ENCODE measurements at regions not wholly inside any gene's neighbourhood (a gene's known extent, or its start where the extent isn't known, plus 50 kb on each side); places are given as distances from the start of the nearest gene placed in this dataset.

DNA sequence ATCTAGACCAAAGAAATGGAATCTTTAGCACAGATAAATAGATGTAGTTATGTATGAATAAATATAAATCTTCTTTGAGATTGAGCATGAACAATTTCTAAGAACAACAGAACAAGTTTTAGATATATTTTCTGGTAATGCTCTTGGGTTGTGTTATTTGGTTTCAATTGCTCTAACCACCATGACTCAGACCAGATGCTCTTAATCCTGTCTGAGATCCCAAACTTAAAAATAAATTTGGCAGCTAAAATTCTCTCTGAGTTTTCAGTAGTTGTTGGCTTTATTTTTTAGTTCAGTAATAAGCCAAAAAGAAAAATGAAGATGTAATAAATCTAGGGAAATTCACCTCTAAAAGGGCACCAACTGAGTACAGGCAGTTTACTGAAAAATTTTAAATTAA lies 1693.4 kb downstream of the NCAM2 start:
- Mint-ChIP-seq H3K4me3 (ENCODE audit: unreplicated experiment) (no peak overlapping the region), H3K27ac (ENCODE audit: unreplicated experiment) (no peak overlapping the region), H3K36me3 (ENCODE audit: insufficient read depth, unreplicated experiment) (no peaks in the 10 kb centered on the region), H3K9me3 (ENCODE audit: unreplicated experiment) (peaks cover 31% of the 10 kb centered on the region), H3K4me1 (ENCODE audit: low read depth, unreplicated experiment) (no peaks in the 10 kb centered on the region), H3K27me3 (ENCODE audit: insufficient read depth, unreplicated experiment) (no peaks in the 10 kb centered on the region)
- no peaks in the 10 kb centered on the region for H3K4me1 ChIP-seq
- H3K27me3 ChIP-seq (replicated peaks; ENCODE audit: control insufficient read depth, insufficient read depth, low read length) = no peaks in the 10 kb centered on the region
- no peak for DNase-seq
- POLR2A ChIA-PET = no interaction called here
- CTCF ChIA-PET = no interaction called here
- H3K9me3 ChIP-seq = no peaks in the 10 kb centered on the region
- no peaks in the 10 kb centered on the region for H3K36me3 ChIP-seq (ENCODE audit: control insufficient read depth, insufficient read depth, low read length)
- intact Hi-C loops (cut with micrococcal nuclease; ENCODE audit: unreplicated experiment) = no loop called here
- TF ChIP-seq, protein P1, sequence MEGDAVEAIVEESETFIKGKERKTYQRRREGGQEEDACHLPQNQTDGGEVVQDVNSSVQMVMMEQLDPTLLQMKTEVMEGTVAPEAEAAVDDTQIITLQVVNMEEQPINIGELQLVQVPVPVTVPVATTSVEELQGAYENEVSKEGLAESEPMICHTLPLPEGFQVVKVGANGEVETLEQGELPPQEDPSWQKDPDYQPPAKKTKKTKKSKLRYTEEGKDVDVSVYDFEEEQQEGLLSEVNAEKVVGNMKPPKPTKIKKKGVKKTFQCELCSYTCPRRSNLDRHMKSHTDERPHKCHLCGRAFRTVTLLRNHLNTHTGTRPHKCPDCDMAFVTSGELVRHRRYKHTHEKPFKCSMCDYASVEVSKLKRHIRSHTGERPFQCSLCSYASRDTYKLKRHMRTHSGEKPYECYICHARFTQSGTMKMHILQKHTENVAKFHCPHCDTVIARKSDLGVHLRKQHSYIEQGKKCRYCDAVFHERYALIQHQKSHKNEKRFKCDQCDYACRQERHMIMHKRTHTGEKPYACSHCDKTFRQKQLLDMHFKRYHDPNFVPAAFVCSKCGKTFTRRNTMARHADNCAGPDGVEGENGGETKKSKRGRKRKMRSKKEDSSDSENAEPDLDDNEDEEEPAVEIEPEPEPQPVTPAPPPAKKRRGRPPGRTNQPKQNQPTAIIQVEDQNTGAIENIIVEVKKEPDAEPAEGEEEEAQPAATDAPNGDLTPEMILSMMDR (IDR thresholded peaks at IDR 0.05; ENCODE audit: insufficient read depth in 1 of 2, low read depth in 1 of 2, low read length in 1 of 2, severe bottlenecking in 1 of 2, unreplicated experiment in 1 of 2) = no peak
- no TSS peak for BruUV-seq (replicated peaks)
- no peak overlapping the region for H3K4me3 ChIP-seq (ENCODE audit: low read depth, low read length)

DNA sequence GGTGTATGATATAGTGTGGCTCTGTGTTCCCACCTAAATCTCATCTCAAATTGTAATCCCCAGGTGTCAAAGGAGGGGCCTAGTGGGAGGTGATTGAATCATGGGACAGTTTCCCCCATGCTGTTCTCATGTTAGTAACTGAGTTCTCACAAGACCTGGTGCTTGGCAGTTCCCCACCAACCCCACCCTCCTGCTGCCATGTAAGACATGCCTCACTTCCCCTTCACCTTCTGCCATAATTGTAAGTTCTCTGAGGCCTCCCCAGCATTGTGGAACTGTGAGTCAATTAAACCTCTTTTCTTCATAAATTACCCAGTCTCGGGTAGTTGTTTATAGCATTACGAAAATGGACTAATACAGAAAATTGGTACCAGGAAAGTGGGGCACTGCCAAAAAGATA lies 1705.3 kb downstream of the NCAM2 start:
- Mint-ChIP-seq H3K4me3 (ENCODE audit: unreplicated experiment) (no peak overlapping the region), H3K9me3 (ENCODE audit: unreplicated experiment) (no peaks in the 10 kb centered on the region), H3K27ac (ENCODE audit: unreplicated experiment) (no peak overlapping the region), H3K4me1 (ENCODE audit: low read depth, unreplicated experiment) (no peaks in the 10 kb centered on the region), H3K27me3 (ENCODE audit: insufficient read depth, unreplicated experiment) (no peaks in the 10 kb centered on the region), H3K36me3 (ENCODE audit: insufficient read depth, unreplicated experiment) (no peaks in the 10 kb centered on the region)
- Histone ChIP-seq H3K9me3 (no peaks in the 10 kb centered on the region), H3K4me3 (ENCODE audit: low read depth, low read length) (no peak overlapping the region), H3K4me1 (no peaks in the 10 kb centered on the region), H3K36me3 (ENCODE audit: control insufficient read depth, insufficient read depth, low read length) (no peaks in the 10 kb centered on the region), H3K27me3 (replicated peaks; ENCODE audit: control insufficient read depth, insufficient read depth, low read length) (no peaks in the 10 kb centered on the region)
- TF ChIP-seq, protein P1 (IDR thresholded peaks at IDR 0.05; ENCODE audit: insufficient read depth in 1 of 2, low read depth in 1 of 2, low read length in 1 of 2, severe bottlenecking in 1 of 2, unreplicated experiment in 1 of 2) = no peak
- DNase-seq = no peak
- ChIA-PET POLR2A (no interaction called here), CTCF (no interaction called here)
- no TSS peak for BruUV-seq (replicated peaks)
- intact Hi-C loops (cut with micrococcal nuclease; ENCODE audit: unreplicated experiment) = no loop called here

DNA sequence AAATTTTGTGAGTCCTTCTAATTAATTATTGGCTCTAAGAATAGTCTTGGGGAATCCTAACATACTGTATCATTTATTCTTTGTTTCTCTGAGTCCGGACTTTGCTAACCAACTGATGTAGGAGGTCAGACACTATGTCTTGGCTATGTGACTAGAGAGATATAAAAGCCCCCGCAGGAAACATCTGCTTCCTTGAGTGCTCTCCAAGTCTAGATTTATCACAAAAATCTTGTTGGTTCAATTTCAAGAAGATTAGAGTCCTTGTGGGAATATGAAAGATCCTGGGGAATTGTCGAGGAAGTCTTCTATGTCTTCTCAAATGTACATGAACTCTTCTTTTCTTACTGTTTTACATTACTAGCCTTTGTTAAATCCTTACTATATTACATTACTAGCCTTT lies 1712.5 kb downstream of the NCAM2 start:
- Mint-ChIP-seq H3K4me3 (ENCODE audit: unreplicated experiment) (no peak overlapping the region), H3K4me1 (ENCODE audit: low read depth, unreplicated experiment) (no peaks in the 10 kb centered on the region), H3K36me3 (ENCODE audit: insufficient read depth, unreplicated experiment) (no peaks in the 10 kb centered on the region), H3K27me3 (ENCODE audit: insufficient read depth, unreplicated experiment) (no peaks in the 10 kb centered on the region), H3K27ac (ENCODE audit: unreplicated experiment) (no peak overlapping the region), H3K9me3 (ENCODE audit: unreplicated experiment) (no peaks in the 10 kb centered on the region)
- Histone ChIP-seq H3K27me3 (replicated peaks; ENCODE audit: control insufficient read depth, insufficient read depth, low read length) (no peaks in the 10 kb centered on the region), H3K9me3 (no peaks in the 10 kb centered on the region), H3K36me3 (ENCODE audit: control insufficient read depth, insufficient read depth, low read length) (no peaks in the 10 kb centered on the region), H3K4me3 (ENCODE audit: low read depth, low read length) (no peak overlapping the region), H3K4me1 (no peaks in the 10 kb centered on the region)
- CTCF ChIA-PET = no interaction called here
- POLR2A ChIA-PET = no interaction called here
- DNase-seq = no peak
- intact Hi-C loops (cut with micrococcal nuclease; ENCODE audit: unreplicated experiment) = no loop called here
- TF ChIP-seq, protein P1 (IDR thresholded peaks at IDR 0.05; ENCODE audit: insufficient read depth in 1 of 2, low read depth in 1 of 2, low read length in 1 of 2, severe bottlenecking in 1 of 2, unreplicated experiment in 1 of 2) = no peak
- BruUV-seq (replicated peaks) = no TSS peak

Measured in Caco-2 (cell line).